ENCODE measurements at regions not wholly inside any gene's neighbourhood (a gene's known extent, or its start where the extent isn't known, plus 50 kb on each side); places are given as distances from the start of the nearest gene placed in this dataset.

- no peaks in the 10 kb centered on the region for H3K23me2 ChIP-seq (ENCODE audit: low read depth, low read length)
- H3K4me1 ChIP-seq (replicated peaks in 1 of 4; ENCODE audit: control insufficient read depth in 3 of 4, insufficient read depth in 4 of 4, low read length in 3 of 4), result peaks cover 2 to 8% (median 7%) of the 10 kb centered on the region in 4 experiments; a peak in 4 of 7 replicates
- DNase-seq (ENCODE audit: low read depth in 1 of 2, low spot score in 2 of 2) (no peak), FAIRE-seq (no peak)
- no peaks in the 10 kb centered on the region for H3K36me3 ChIP-seq (ENCODE audit: control insufficient read depth in 2 of 4, insufficient read depth in 4 of 4, low read length in 3 of 4)
- no peak overlapping the region for H3K4ac ChIP-seq (replicated peaks; ENCODE audit: insufficient read length, low read depth, low read length)
- no peaks in the 10 kb centered on the region for H3K79me1 ChIP-seq (ENCODE audit: low read depth, low read length)
- ChIA-PET POLR2A (ENCODE audit: partially characterized antibody) (no interaction called here), CTCF (ENCODE audit: partially characterized antibody) (interaction anchor here (0.6 to 2.7 kb wide), 3 partner anchors 9 to 202 kb away, joined by 3 to 6 read pairs (median 4); no protein-coding TSS in a partner anchor)
- no peak overlapping the region for H2BK5ac ChIP-seq (ENCODE audit: low read depth, low read length)
- no peak overlapping the region for H2AFZ ChIP-seq (ENCODE audit: low read length)
- no peak overlapping the region for H2AK5ac ChIP-seq (ENCODE audit: low read depth, low read length)
- H3K27me3 ChIP-seq (replicated peaks in 1 of 4; ENCODE audit: control insufficient read depth in 3 of 4, extremely low read depth in 1 of 4, insufficient read depth in 3 of 4, low read length in 3 of 4), result no peaks in the 10 kb centered on the region
- no peak overlapping the region for H3K4me3 ChIP-seq (ENCODE audit: extremely low read depth in 1 of 4, insufficient read depth in 2 of 4, low read depth in 3 of 4, low read length in 4 of 4)
- no peaks in the 10 kb centered on the region for H3K9me3 ChIP-seq (ENCODE audit: insufficient read depth in 2 of 2, low read depth in 1 of 2, low read length in 1 of 2)
- no peaks in the 10 kb centered on the region for H3K79me2 ChIP-seq (ENCODE audit: control insufficient read depth in 1 of 2, insufficient read depth in 2 of 2, low read length in 2 of 2)
- no peak overlapping the region for H3K4me2 ChIP-seq (ENCODE audit: insufficient read depth in 1 of 2, low read depth in 2 of 2, low read length in 2 of 2)
- no peak overlapping the region for H4K5ac ChIP-seq (ENCODE audit: insufficient read length, low read depth, low read length)
- no peak overlapping the region for H3K27ac ChIP-seq (ENCODE audit: low read depth, low read length)
- H3K14ac ChIP-seq (ENCODE audit: insufficient read length), result no peak overlapping the region
- no peak overlapping the region for H2BK12ac ChIP-seq (ENCODE audit: low read depth, low read length)
- no peak overlapping the region for H2BK15ac ChIP-seq (ENCODE audit: low read length)
- no peaks in the 10 kb centered on the region for H4K20me1 ChIP-seq (replicated peaks in 1 of 2; ENCODE audit: control insufficient read depth in 1 of 2, insufficient read depth in 2 of 2, low read length in 2 of 2)
- no peak overlapping the region for H2BK20ac ChIP-seq (ENCODE audit: low read length)
- H3K23ac ChIP-seq (ENCODE audit: insufficient read length), result no peak overlapping the region
- no peak overlapping the region for H4K91ac ChIP-seq (replicated peaks; ENCODE audit: insufficient read length, low read length)
- no peak overlapping the region for H4K8ac ChIP-seq (ENCODE audit: extremely low read depth, insufficient read depth, low read length)
- WGBS, 2 experiments (ENCODE audit: extremely low coverage in 1 of 2, insufficient coverage in 1 of 2, insufficient read length in 1 of 2, insufficient replicate concordance in 2 of 2, low coverage in 1 of 2, low lambda C conversion rate in 2 of 2, missing lambda C conversion rate in 1 of 2), result 86% methylated on average over 2 of the region's 2 CpGs; no CpG with 5 or more reads in 1 of the 2 experiments
- no peak overlapping the region for H3K9ac ChIP-seq (replicated peaks in 1 of 4; ENCODE audit: extremely low read depth in 1 of 4, low read depth in 3 of 4, low read length in 3 of 4)
- H2BK120ac ChIP-seq (replicated peaks; ENCODE audit: low read depth, low read length), result no peak overlapping the region
- no peak overlapping the region for H3K18ac ChIP-seq (ENCODE audit: extremely low read depth, low read length)
- H3K56ac ChIP-seq (replicated peaks; ENCODE audit: insufficient read length, low read depth, low read length), result no peak overlapping the region
- TF ChIP-seq SP2 (IDR thresholded peaks at IDR 0.05; ENCODE audit: low read length) (no peak), SIRT6 (IDR thresholded peaks at IDR 0.05; ENCODE audit: low read length) (no peak), TEAD4 (IDR thresholded peaks at IDR 0.05; ENCODE audit: low read depth, low read length) (no peak), BACH1 (IDR thresholded peaks at IDR 0.05; ENCODE audit: low read length) (no peak), KDM5A (IDR thresholded peaks at IDR 0.05; ENCODE audit: low read length) (no peak), HDAC2 (IDR thresholded peaks at IDR 0.05; ENCODE audit: borderline replicate concordance in 1 of 2, low read depth in 2 of 2, low read length in 2 of 2) (no peak), CREB1 (IDR thresholded peaks at IDR 0.05) (no peak), CTBP2 (IDR thresholded peaks at IDR 0.05; ENCODE audit: borderline replicate concordance, insufficient read depth, insufficient read length, low read length) (no peak)
Measured at GRCh38 chr5:74428876-74429275, 211.7 kb downstream of the ENC1 start.
